OCI-LY3 (cell line): ENCODE measurements at regions not wholly inside any gene's neighbourhood (a gene's known extent, or its start where the extent isn't known, plus 50 kb on each side); places are given as distances from the start of the nearest gene placed in this dataset.

Experiments used
- EZH2phosphoT487 ChIP-seq: fragments of 200-600 bp; shearing (Covaris generic); IDR thresholded peaks from 2 replicates; pipeline ENCODE4 v1.6.1; 2018; ENCODE audit warnings: antibody characterized with exemption, mixed run types, low read depth
- TF ChIP-seq, protein P1 (sequence below): fragments of 200-600, 300-600 bp; sonication (generic); IDR thresholded peaks from 2 replicates; pipeline ENCODE4 v1.5.1; 2014; ENCODE audit warnings: antibody characterized with exemption, low read length, low read depth

DNA sequence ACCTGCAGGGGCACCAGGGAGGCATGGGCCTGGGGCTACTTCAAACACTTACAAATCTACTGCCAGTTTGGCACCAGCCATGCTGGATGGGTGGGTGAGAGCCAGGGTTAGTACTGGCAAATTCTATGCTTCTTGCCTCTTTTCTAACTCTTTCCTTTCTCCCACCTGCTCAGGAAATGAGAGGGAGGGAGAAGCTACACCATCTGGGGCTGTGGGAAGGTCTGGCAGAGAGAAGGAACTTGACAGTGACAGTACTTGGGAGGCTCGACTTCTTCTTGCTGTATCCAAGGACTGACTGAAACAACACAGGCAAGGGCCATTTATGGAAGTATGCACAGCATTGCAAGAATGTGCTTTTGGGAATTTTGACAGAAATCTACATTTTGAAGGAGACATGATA lies 149.6 kb upstream of the DYRK2 start:
- TF ChIP-seq, protein P1, sequence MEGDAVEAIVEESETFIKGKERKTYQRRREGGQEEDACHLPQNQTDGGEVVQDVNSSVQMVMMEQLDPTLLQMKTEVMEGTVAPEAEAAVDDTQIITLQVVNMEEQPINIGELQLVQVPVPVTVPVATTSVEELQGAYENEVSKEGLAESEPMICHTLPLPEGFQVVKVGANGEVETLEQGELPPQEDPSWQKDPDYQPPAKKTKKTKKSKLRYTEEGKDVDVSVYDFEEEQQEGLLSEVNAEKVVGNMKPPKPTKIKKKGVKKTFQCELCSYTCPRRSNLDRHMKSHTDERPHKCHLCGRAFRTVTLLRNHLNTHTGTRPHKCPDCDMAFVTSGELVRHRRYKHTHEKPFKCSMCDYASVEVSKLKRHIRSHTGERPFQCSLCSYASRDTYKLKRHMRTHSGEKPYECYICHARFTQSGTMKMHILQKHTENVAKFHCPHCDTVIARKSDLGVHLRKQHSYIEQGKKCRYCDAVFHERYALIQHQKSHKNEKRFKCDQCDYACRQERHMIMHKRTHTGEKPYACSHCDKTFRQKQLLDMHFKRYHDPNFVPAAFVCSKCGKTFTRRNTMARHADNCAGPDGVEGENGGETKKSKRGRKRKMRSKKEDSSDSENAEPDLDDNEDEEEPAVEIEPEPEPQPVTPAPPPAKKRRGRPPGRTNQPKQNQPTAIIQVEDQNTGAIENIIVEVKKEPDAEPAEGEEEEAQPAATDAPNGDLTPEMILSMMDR: no peak
- TF ChIP-seq EZH2phosphoT487: no peak
